Small intestine (tissue), 7 donors: ENCODE measurements at regions not wholly inside any gene's neighbourhood (a gene's known extent, or its start where the extent isn't known, plus 50 kb on each side); places are given as distances from the start of the nearest gene placed in this dataset.

Experiments
- DNase-seq, 2 donors: peaks; one replicate each; pipeline versions ENCODE4 v3.0.0 to v3.0.0-alpha.2; 2013
- FAIRE-seq: peaks from 2 replicates; lab custom pipeline; 2012; peaks lifted over from hg19 to GRCh38; lab: Jason Lieb, UNC
- H3K27ac ChIP-seq, 3 donors: one replicate each; pipeline ENCODE4 v1.5.1; 2013; ENCODE audit warnings: low read length in 2 of 3, mild to moderate bottlenecking in 2 of 3, control low read depth in 1 of 3, inconsistent platforms in 1 of 3, low read depth in 1 of 3, moderate library complexity in 1 of 3
- H3K27me3 ChIP-seq, 3 donors: one replicate each; pipeline ENCODE4 v1.6.1; 2013; ENCODE audit warnings: low read length in 3 of 3, inconsistent platforms in 1 of 3; ENCODE audit not compliant: control insufficient read depth in 3 of 3, insufficient read depth in 3 of 3
- H3K36me3 ChIP-seq, 3 donors: one replicate each; pipeline ENCODE4 v1.6.1; 2013; ENCODE audit warnings: low read length in 3 of 3, inconsistent platforms in 1 of 3, low read depth in 1 of 3, mild to moderate bottlenecking in 1 of 3, moderate library complexity in 1 of 3; ENCODE audit not compliant: control insufficient read depth in 3 of 3, insufficient read depth in 2 of 3
- H3K4me1 ChIP-seq, 3 donors: one replicate each; pipeline ENCODE4 v1.6.1; 2013; ENCODE audit warnings: low read length in 2 of 3, inconsistent platforms in 1 of 3, low read depth in 1 of 3, mild to moderate bottlenecking in 1 of 3, moderate library complexity in 1 of 3; ENCODE audit not compliant: control insufficient read depth in 3 of 3, insufficient read depth in 2 of 3
- H3K4me3 ChIP-seq, 3 donors: one replicate each; pipeline ENCODE4 v1.5.1; 2013; ENCODE audit warnings: low read length in 3 of 3, control low read depth in 1 of 3, inconsistent platforms in 1 of 3, low read depth in 1 of 3, mild to moderate bottlenecking in 1 of 3, moderate library complexity in 1 of 3
- H3K9me3 ChIP-seq, 2 donors: one replicate each; pipeline ENCODE4 v1.6.1; 2013; ENCODE audit warnings: low read depth in 1 of 2, low read length in 1 of 2; ENCODE audit not compliant: control insufficient read depth in 2 of 2, insufficient read depth in 1 of 2
- WGBS, 3 donors: extraction: QIAGEN DNeasy Blood & Tissue Kit; methylation state at CpG; one replicate each; pipeline ENCODE4 v1.1.7; 2013; 5-methylcytosine and 5-hydroxymethylcytosine counted together
- donor health status: healthy with polysubstance abuse.
- donor health status: control.
- donor health status: control.
- donor health status: Bipolar disorder and iron deficiency.
- donor health status: healthy.

DNA sequence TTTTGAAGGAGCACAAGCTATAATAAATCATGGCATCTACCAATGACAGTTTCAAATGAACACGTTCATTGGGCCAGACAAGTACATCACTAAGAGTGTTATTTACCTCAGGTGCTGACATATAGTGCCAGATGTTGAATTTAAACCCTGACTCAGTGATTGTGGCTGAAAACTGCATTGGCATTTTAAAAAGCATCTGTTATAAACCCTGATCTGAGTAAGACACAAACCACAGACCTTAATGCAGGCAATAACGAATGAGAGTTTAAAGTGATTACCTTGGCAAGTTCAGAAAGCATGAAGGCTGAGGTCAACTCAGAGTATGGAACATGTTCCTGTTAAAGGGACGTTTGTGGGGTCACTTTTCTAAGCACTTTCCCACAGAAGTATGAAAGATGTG, 865.1 kb upstream of the TMPRSS15 start:
- Histone ChIP-seq H3K27me3 (no peaks in the 10 kb centered on the region), H3K4me1 (no peaks in the 10 kb centered on the region), H3K9me3 (no peaks in the 10 kb centered on the region), H3K36me3 (no peaks in the 10 kb centered on the region), H3K27ac (no peak overlapping the region), H3K4me3 (no peak overlapping the region)
- DNase-seq = no peak
- FAIRE-seq = no peak
- WGBS, 3 donors = 57 to 61% (median 61%) methylated on average over 3 of the region's 3 CpGs

DNA sequence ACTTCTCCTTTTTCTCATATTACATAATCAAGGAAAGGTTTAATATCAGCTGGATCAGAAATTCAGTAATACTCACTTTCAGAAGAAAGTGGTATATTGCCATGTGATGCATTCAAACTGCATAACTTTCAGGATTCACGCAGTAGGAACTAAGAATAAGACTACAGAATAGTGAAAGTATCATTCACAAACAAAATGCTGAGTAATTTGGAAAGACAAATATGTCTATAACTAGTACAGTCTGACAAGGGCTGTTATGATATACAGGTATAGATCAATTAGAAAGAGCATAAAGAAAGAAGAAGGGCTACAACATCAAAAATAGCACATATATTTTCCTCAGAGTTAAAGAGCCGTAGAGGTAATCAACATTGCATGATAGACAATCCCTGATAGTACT, 871.5 kb upstream of the TMPRSS15 start:
- FAIRE-seq (no peak), DNase-seq (no peak)
- Histone ChIP-seq H3K36me3 (no peaks in the 10 kb centered on the region), H3K9me3 (no peaks in the 10 kb centered on the region), H3K4me1 (no peaks in the 10 kb centered on the region), H3K27ac (no peak overlapping the region), H3K4me3 (no peak overlapping the region), H3K27me3 (no peaks in the 10 kb centered on the region)
- WGBS, 3 donors = 73 to 85% (median 78%) methylated on average over 2 of the region's 2 CpGs

DNA sequence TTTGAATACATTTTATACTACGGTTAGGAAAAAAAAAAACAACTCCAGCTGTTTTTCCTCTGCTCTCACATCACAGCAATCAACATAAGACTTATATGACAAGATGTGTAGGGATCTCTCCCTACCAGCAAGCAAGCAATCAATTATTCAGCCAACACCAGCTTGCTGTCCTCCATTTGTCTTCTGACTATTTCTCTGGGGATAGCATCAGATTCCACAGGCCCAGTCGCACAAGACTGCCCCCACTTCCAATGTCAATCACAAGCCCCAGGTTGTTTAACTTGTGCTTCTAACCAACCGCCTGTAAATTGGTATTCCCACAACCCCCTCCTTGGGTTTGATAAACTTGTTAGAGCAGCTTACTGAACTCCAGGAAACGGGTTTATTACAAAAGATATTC, 873.1 kb upstream of the TMPRSS15 start:
- DNase-seq (no peak), FAIRE-seq (no peak)
- no peaks in the 10 kb centered on the region for H3K27me3 ChIP-seq
- no peaks in the 10 kb centered on the region for H3K9me3 ChIP-seq
- H3K27ac ChIP-seq = no peak overlapping the region
- H3K4me3 ChIP-seq = no peak overlapping the region
- 69 to 86% (median 76%) methylated on average over 4 of the region's 4 CpGs for WGBS, 3 donors
- H3K36me3 ChIP-seq = no peaks in the 10 kb centered on the region
- H3K4me1 ChIP-seq = no peaks in the 10 kb centered on the region

DNA sequence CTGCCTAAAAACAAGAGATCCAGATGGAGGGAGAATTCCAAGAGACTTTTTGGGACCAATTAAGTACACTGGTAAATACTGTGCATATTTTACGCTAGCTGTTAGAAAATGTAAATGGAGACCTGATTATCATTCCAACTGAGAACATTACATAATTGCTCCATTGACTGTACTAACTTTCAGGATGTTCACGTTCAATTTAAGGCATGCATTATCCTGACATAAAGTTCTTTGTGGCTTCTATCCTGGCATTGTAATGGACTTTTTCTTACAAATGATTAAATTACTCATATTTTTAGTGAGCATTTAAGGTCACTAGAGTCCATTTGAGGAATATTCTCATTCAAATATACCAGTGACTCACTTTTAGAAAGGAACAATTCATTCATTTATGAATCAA, 883.3 kb upstream of the TMPRSS15 start:
- H3K4me3 ChIP-seq = no peak overlapping the region
- FAIRE-seq (no peak), DNase-seq (no peak)
- H3K4me1 ChIP-seq = no peaks in the 10 kb centered on the region
- no peaks in the 10 kb centered on the region for H3K27me3 ChIP-seq
- H3K27ac ChIP-seq = no peak overlapping the region
- H3K9me3 ChIP-seq = no peaks in the 10 kb centered on the region
- H3K36me3 ChIP-seq = no peaks in the 10 kb centered on the region
- WGBS, 3 donors = 71 to 84% (median 84%) methylated on average over 2 of the region's 2 CpGs

DNA sequence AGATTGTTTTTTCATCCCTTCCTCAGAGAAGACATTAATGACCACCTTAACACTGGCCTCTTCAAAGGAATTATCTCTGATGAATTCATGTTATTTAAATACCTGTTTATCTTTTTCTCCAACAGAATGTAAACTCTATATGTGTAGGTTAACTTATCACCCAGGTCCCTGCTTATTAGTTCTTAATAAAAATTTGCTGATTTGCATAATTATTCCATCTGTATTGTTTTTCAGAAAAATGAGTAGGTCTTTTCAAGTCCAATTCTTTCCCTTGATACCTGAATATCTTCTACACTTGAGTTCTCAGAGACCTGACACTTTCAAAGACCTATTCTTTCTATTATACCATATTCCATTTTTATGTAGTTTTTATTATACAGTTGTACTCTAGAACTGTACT, 886.7 kb upstream of the TMPRSS15 start:
- Histone ChIP-seq H3K4me3 (no peak overlapping the region), H3K36me3 (no peaks in the 10 kb centered on the region), H3K27ac (no peak overlapping the region), H3K27me3 (no peaks in the 10 kb centered on the region), H3K4me1 (no peaks in the 10 kb centered on the region), H3K9me3 (no peaks in the 10 kb centered on the region)
- DNase-seq = no peak
- FAIRE-seq = no peak

DNA sequence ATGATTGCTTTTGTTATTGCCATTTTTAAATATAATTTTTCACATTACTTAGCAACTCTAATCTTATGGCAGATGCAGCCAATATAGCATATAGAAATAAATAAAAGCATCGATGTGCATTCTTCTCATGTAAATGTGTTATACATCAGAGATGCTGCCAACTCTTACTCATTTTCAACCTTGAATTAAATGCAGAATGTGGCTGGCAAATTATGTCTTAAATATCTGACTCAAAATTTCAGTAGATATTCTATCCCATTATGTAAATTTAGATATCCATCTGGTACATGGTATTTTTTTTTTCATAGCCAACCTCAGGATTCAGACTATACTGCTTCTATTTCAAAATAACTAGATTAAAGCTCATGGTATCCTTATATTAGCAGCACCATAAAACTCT, 916.7 kb upstream of the TMPRSS15 start:
- H3K27me3 ChIP-seq = no peaks in the 10 kb centered on the region
- no peak overlapping the region for H3K4me3 ChIP-seq
- peaks cover 2 to 11% of the 10 kb centered on the region in 2 donors for H3K9me3 ChIP-seq
- no peak for DNase-seq
- WGBS, 3 donors = 68 to 91% (median 89%) methylated on average over 1 of the region's 1 CpG
- H3K36me3 ChIP-seq = no peaks in the 10 kb centered on the region
- no peak overlapping the region for H3K27ac ChIP-seq
- FAIRE-seq = no peak
- H3K4me1 ChIP-seq = no peaks in the 10 kb centered on the region

DNA sequence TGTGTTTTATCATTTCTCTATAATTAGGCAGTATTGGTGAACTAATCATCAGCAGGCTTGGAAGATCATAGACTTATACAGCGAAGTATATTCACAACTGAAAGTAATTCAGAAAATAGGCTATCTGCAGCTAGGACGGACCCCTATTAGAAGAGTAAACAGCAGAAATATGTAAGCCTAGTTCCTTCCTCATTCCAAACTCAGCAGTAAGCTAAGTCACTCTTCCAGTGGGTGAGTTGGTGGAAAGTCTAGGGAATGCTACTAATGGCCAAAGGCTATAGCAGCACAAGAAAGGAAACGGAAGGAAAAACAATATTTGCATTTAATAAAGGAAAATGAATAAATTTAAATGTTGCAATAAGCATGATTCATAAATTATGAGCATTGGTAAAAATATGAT, 918.1 kb upstream of the TMPRSS15 start:
- DNase-seq (peak in 1 of 2 donors; percentile 5), FAIRE-seq (no peak)
- H3K9me3 ChIP-seq = peaks cover 2 to 8% of the 10 kb centered on the region in 2 donors
- H3K4me3 ChIP-seq = no peak overlapping the region
- 47 to 61% (median 48%) methylated on average over 3 of the region's 3 CpGs for WGBS, 3 donors
- no peaks in the 10 kb centered on the region for H3K27me3 ChIP-seq
- no peaks in the 10 kb centered on the region for H3K4me1 ChIP-seq
- no peak overlapping the region for H3K27ac ChIP-seq
- no peaks in the 10 kb centered on the region for H3K36me3 ChIP-seq

DNA sequence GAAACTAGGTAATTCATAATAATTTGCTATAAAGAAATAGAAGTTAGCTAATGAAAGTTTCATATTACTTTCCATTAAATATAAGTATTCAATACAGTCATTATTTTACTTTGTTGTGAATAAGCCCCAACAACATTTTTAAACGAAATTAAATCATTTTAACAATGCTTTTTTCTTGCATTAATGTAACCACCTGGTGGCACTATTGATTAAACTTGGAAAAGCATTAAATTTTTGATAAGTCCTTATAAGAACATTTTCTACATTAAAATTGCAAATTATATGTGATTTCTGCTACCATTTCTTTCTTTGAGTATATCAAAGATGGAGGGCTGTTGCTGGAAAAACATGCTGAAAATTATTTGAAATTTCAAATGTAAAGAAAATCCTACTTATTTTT, 918.8 kb upstream of the TMPRSS15 start:
- DNase-seq (peak; percentile 4 to 25), FAIRE-seq (peak; percentile 89)
- Histone ChIP-seq H3K4me1 (no peaks in the 10 kb centered on the region), H3K27ac (no peak overlapping the region), H3K27me3 (no peaks in the 10 kb centered on the region), H3K4me3 (no peak overlapping the region), H3K9me3 (peaks cover under 1 to 1% of the 10 kb centered on the region in 2 donors), H3K36me3 (no peaks in the 10 kb centered on the region)
- WGBS, 3 donors = 2 to 29% (median 15%) methylated on average over 1 of the region's 1 CpG

DNA sequence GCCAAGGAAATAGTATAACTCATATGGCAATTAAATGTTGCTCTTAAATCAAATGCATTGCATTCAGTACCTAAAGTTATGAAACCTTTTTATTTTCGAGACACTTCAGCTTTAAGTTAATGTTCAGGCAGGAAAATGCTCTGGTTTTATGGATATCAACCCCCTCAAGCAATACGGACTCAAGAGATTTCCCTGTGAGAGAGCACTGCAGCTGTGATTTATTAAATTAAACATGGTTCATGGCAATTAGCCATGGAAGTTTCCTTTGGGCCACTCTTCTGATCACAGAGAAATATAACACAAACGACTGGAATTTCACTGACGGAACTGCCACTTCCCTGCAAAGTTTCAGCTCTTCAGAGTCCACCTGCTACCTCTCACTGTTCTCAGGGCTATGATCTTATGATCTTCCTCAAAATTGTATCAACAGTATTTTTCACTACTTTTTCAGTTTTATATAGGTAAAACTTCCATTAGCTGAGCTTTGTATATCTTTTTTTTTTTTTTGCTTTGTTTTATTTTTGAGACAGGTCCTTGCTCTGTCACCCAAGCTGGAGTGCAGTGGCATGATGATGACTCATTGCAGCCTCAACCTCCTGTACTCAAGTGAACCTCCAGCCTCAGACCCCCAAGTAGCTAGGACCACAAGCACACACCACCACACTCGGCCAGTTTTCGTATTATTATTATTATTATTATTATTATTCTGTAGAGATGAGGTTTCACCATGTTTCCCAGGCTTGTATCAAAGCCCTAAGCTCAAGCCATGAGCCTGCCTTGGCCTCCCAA, 923.1 kb upstream of the TMPRSS15 start:
- Histone ChIP-seq H3K36me3 (no peaks in the 10 kb centered on the region), H3K4me3 (no peak overlapping the region), H3K27ac (no peak overlapping the region), H3K27me3 (no peaks in the 10 kb centered on the region), H3K9me3 (peaks cover 0 to 1% of the 10 kb centered on the region in 2 donors), H3K4me1 (no peaks in the 10 kb centered on the region)
- WGBS, 3 donors = 72 to 92% (median 79%) methylated on average over 6 of the region's 6 CpGs
- FAIRE-seq (no peak), DNase-seq (no peak)
